GM12874 (cell line): ENCODE measurements at regions not wholly inside any gene's neighbourhood (a gene's known extent, or its start where the extent isn't known, plus 50 kb on each side); places are given as distances from the start of the nearest gene placed in this dataset.

Experiments used
- CTCF ChIP-seq: IDR thresholded peaks from 2 replicates; pipeline ENCODE4 v1.5.1; 2011; ENCODE audit warnings: low read depth, mild to moderate bottlenecking, control low read depth, low read length, moderate library complexity; ENCODE audit not compliant: insufficient read depth

DNA sequence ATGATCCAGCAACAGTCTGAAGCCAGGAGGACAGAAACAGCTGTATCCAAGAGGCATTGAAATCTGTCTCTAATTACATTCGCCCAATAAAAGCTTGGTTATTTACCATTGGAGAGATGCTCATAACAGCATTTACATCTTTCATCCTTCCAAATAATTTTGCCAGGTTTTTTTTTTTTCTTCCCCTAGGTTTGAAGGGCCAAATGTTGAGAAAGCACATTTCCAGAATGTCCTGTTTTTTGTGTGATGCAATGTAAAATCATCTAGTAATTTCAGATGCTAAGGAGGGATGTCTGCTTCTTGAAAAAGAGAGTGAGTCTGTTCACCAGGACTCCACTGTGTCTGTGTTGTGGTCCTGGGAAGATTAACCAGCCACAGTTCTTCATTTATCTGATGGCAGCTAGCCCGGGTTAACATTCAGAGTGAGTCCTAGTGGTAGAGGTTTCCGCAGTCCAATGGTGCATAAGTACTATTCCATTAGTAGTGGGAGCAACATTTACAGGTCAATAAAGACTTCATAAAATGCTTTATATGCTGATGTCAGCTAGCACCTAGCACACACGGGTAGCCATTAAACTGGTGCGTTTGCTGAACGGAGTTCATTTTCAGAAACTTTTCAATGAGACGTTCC is 406.8 kb downstream of the STIM2 start:
- no peak for TF ChIP-seq CTCF

- TF ChIP-seq CTCF: no peak
These were observed 407.3 kb downstream of the STIM2 start for GRCh38 chr4:27267970-27268355.

GRCh38 chr4:27270435-27270834 is 409.8 kb downstream of the STIM2 start:
- TF ChIP-seq CTCF: no peak

- no peak for TF ChIP-seq CTCF
These were observed 410.9 kb downstream of the STIM2 start for GRCh38 chr4:27271555-27271954.

- no peak for TF ChIP-seq CTCF
These were observed 411.6 kb downstream of the STIM2 start for GRCh38 chr4:27272217-27272616.

DNA sequence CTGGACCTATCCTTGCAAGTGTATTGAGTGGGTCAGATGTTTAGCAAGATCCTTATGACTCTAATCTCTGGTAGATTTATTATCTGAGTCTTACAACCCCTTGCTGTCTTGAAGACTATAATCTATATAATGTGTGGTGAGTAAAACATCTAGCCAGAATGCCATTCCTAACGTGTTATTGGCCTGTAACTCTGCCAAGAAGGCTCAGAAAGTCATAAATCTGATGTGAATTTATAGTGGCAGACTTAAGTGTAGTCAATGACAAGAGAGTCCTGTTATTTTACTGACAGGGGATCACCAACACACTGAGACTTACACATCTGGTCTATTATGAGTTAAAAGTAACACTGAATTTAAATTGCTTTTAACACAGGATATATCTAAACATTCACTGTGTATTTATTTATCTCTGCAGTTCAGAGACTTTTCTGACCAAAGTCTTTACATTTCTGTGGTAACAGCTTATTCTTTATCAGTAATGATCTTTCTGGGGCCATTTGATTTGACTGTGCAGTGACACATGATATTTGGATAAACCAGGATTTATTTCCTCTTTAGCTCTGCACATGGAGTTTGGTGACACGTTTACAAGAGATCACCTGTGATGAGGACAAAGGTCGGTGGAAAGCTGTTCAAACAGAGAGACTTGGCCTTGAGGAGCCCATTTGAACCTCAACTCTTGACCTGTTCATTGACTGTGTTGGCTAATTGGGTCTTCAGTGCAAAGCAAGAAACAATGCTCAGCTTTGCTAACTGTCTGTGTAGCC is 415.8 kb downstream of the STIM2 start:
- TF ChIP-seq CTCF: no peak

DNA sequence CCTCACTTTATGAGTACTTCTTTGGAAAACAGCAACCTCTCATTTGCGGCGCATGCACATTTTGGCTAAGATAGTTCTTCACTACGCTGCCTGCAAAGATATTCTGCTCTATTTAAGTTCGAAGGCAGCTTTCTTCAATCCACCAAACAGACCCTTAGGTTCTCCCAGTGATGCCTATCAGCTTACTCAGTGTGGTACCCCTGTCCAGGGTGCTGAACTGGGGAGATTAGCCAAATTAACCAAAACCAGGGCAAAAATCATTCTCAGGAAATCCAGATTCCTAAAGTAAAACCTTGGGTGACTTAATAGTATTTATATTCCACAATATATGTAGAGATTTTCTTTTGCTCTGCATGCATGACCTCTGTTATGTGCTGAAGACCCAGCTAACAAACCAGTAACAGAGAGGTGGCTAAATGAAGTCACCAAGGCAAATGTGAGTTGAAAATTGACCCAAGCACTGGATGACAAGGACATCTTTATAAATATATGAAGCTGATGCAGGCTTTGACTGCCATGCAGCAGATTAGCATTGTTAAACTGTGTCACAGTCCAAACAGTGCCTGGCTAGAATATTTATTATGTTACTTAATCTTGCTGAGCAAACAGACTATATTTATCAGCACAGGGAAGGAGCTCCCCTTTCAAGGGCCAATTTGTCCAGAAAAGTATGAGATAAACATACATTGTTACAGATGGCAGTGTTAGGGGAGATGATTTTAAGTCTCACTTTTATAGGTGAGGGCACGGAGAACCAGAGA is 418.2 kb downstream of the STIM2 start:
- TF ChIP-seq CTCF: no peak
